Amniotic epithelial cell (primary cell): ENCODE measurements at regions not wholly inside any gene's neighbourhood (a gene's known extent, or its start where the extent isn't known, plus 50 kb on each side); places are given as distances from the start of the nearest gene placed in this dataset.
"Not testable (repeated sequence)": the region's sequence is repeated elsewhere in the genome, so short reads cannot be mapped to it uniquely, and the experiment has no call there.

Experiments
- DNase-seq: peaks from one replicate; pipeline ENCODE4 v3.0.0-alpha.2; 2010; ENCODE audit warnings: low read depth

- DNase-seq = no peak
Observed at GRCh38 chr17:53633856-53634255, 188.9 kb upstream of the KIF2B start.

- DNase-seq = no peak
Observed at GRCh38 chr17:53631486-53631885, 191.2 kb upstream of the KIF2B start.

GRCh38 chr17:53630638-53631037, 192.1 kb upstream of the KIF2B start:
- DNase-seq = no peak

- DNase-seq = no peak
Observed at GRCh38 chr17:53630115-53630514, 192.6 kb upstream of the KIF2B start.

GRCh38 chr17:53629188-53629587, 193.5 kb upstream of the KIF2B start:
- DNase-seq = peak; percentile 70

GRCh38 chr17:53628011-53628410, 194.7 kb upstream of the KIF2B start:
- DNase-seq = peak; percentile 62

- peak; percentile 77 for DNase-seq
Observed at GRCh38 chr17:53627511-53627910, 195.2 kb upstream of the KIF2B start.

GRCh38 chr17:53626286-53626685, 196.4 kb upstream of the KIF2B start:
- DNase-seq = peak; percentile 86

- no peak for DNase-seq
Observed at GRCh38 chr17:53619025-53619424, 203.7 kb upstream of the KIF2B start.

- DNase-seq = not testable (repeated sequence)
Observed at GRCh38 chr17:53608208-53608607, 214.5 kb upstream of the KIF2B start.

GRCh38 chr17:53607475-53607874, 215.3 kb upstream of the KIF2B start:
- DNase-seq = no peak

- DNase-seq = no peak
Observed at GRCh38 chr17:53588317-53588716, 234.4 kb upstream of the KIF2B start.

- no peak for DNase-seq
Observed at GRCh38 chr17:53574038-53574437, 248.7 kb upstream of the KIF2B start.

GRCh38 chr17:53571342-53571741, 251.4 kb upstream of the KIF2B start:
- peak; percentile 12 for DNase-seq

GRCh38 chr17:53570731-53571130, 252.0 kb upstream of the KIF2B start:
- no peak for DNase-seq

GRCh38 chr17:53560953-53561352, 261.8 kb upstream of the KIF2B start:
- DNase-seq = peak; percentile 1

GRCh38 chr17:53548252-53548651, 274.5 kb upstream of the KIF2B start:
- no peak for DNase-seq

GRCh38 chr17:53543472-53543871, 279.3 kb upstream of the KIF2B start:
- no peak for DNase-seq

- DNase-seq = no peak
Observed at GRCh38 chr17:53538129-53538617, 284.6 kb upstream of the KIF2B start.

- DNase-seq = no peak
Observed at GRCh38 chr17:53527473-53527872, 295.3 kb upstream of the KIF2B start.

GRCh38 chr17:53525590-53525989, 297.1 kb upstream of the KIF2B start:
- DNase-seq = no peak

GRCh38 chr17:53516636-53517035, 306.1 kb upstream of the KIF2B start:
- peak; percentile 37 for DNase-seq

- no peak for DNase-seq
Observed at GRCh38 chr17:53499277-53499676, 323.4 kb upstream of the KIF2B start.

- DNase-seq = no peak
Observed at GRCh38 chr17:53496356-53496755, 326.4 kb upstream of the KIF2B start.

GRCh38 chr17:53492532-53492931, 330.2 kb upstream of the KIF2B start:
- no peak for DNase-seq
